HEK293 (cell line): ENCODE measurements at regions not wholly inside any gene's neighbourhood (a gene's known extent, or its start where the extent isn't known, plus 50 kb on each side); places are given as distances from the start of the nearest gene placed in this dataset.

Experiments used
- CTCF ChIA-PET: fragments of 350-600 bp; formaldehyde crosslinking; extraction: SDS; loops from one replicate; lab custom pipeline; 2021; ENCODE audit warnings: antibody characterized with exemption; lab: Yijun Ruan, JAX
- POLR2A ChIA-PET: fragments of 300-600 bp; formaldehyde crosslinking; extraction: SDS; loops from one replicate; lab custom pipeline; 2020; ENCODE audit warnings: antibody characterized with exemption, inconsistent platforms; lab: Yijun Ruan, JAX
- H3K27ac ChIP-seq: fragments of 200-500 bp; sonication (Bioruptor generic); 2 replicates; pipeline ENCODE4 v1.5.1; 2014; ENCODE audit warnings: low read depth, low read length, control low read depth, inconsistent platforms; ENCODE audit errors: extremely low read depth
- H3K36me3 ChIP-seq, 2 experiments: fragments of 200-500 bp in 1 of 2; sonication (Bioruptor generic) in 1 of 2; 1 replicate in 1 of 2; 2 replicates in 1 of 2; pipeline ENCODE4 v1.5.1; 2014 to 2017; ENCODE audit warnings: inconsistent platforms in 2 of 2, low read length in 2 of 2; ENCODE audit not compliant: control insufficient read depth in 2 of 2, insufficient read depth in 1 of 2
- H3K4me1 ChIP-seq: fragments of 200-500 bp; sonication (Bioruptor generic); 2 replicates; pipeline ENCODE4 v1.5.1; 2014; ENCODE audit warnings: mild to moderate bottlenecking, low read length, inconsistent platforms; ENCODE audit not compliant: control insufficient read depth, insufficient read depth
- H3K4me3 ChIP-seq: 2 replicates; pipeline ENCODE4 v1.5.1; 2011; ENCODE audit warnings: low read depth, mild to moderate bottlenecking, control low read depth, low read length, moderate library complexity
- H3K9me3 ChIP-seq: fragments of 200-500 bp; sonication (Bioruptor generic); 2 replicates; pipeline ENCODE4 v1.5.1; 2014; ENCODE audit warnings: low read depth, low read length, inconsistent platforms; ENCODE audit not compliant: control insufficient read depth, insufficient read depth
- GLIS2 ChIP-seq: fragments of 450-650 bp; formaldehyde crosslinking; IDR thresholded peaks from 2 replicates; pipeline ENCODE4 v1.5.1; 2016; ENCODE audit warnings: missing biosample characterization, missing genetic modification characterization
- HOXA7 ChIP-seq: sonication (generic); formaldehyde crosslinking; IDR thresholded peaks from 2 replicates; pipeline ENCODE4 v1.8.1; 2022; ENCODE audit warnings: missing genetic modification reagents, borderline replicate concordance
- TSHZ1 ChIP-seq: fragments of 450-650 bp; formaldehyde crosslinking; IDR thresholded peaks from 2 replicates; pipeline ENCODE4 v1.5.1; 2016; ENCODE audit warnings: missing biosample characterization, missing genetic modification characterization, borderline replicate concordance
- ZFHX2 ChIP-seq: fragments of 450-650 bp; formaldehyde crosslinking; conservative IDR thresholded peaks from 2 replicates; pipeline ENCODE4 v1.5.1; 2016; ENCODE audit warnings: missing biosample characterization, missing genetic modification characterization
- ZNF114 ChIP-seq: fragments of 450-650 bp; formaldehyde crosslinking; IDR thresholded peaks from 2 replicates; pipeline ENCODE4 v1.5.0; 2017; ENCODE audit warnings: missing biosample characterization, missing genetic modification characterization
- ZNF140 ChIP-seq: fragments of 450-650 bp; formaldehyde crosslinking; IDR thresholded peaks from 2 replicates; pipeline ENCODE4 v1.5.1; 2016; ENCODE audit warnings: missing biosample characterization, missing genetic modification characterization
- ZNF211 ChIP-seq: fragments of 450-650 bp; formaldehyde crosslinking; IDR thresholded peaks from 2 replicates; pipeline ENCODE4 v1.5.1; 2016; ENCODE audit warnings: low read depth, missing biosample characterization, missing genetic modification characterization
- ZNF423 ChIP-seq: fragments of 450-650 bp; formaldehyde crosslinking; IDR thresholded peaks from 2 replicates; pipeline ENCODE4 v1.5.1; 2016; ENCODE audit warnings: missing biosample characterization, missing genetic modification characterization
- ZNF426 ChIP-seq: fragments of 450-650 bp; formaldehyde crosslinking; IDR thresholded peaks from 2 replicates; pipeline ENCODE4 v1.5.1; 2017; ENCODE audit warnings: missing biosample characterization, missing genetic modification characterization, mild to moderate bottlenecking, inconsistent platforms, moderate library complexity
- ZNF48 ChIP-seq: fragments of 450-650 bp; formaldehyde crosslinking; IDR thresholded peaks from 2 replicates; pipeline ENCODE4 v1.5.1; 2016; ENCODE audit warnings: missing biosample characterization, missing genetic modification characterization
- ZNF530 ChIP-seq: fragments of 450-650 bp; formaldehyde crosslinking; IDR thresholded peaks from 2 replicates; pipeline ENCODE4 v1.5.1; 2016; ENCODE audit warnings: low read depth, missing biosample characterization, missing genetic modification characterization
- ZNF610 ChIP-seq: fragments of 450-650 bp; formaldehyde crosslinking; IDR thresholded peaks from 2 replicates; pipeline ENCODE4 v1.5.1; 2016; ENCODE audit warnings: missing biosample characterization, missing genetic modification characterization, borderline replicate concordance
- ZNF639 ChIP-seq: fragments of 450-650 bp; formaldehyde crosslinking; IDR thresholded peaks from 2 replicates; pipeline ENCODE4 v1.5.1; 2016; ENCODE audit warnings: missing biosample characterization, missing genetic modification characterization
- ZNF670 ChIP-seq: fragments of 450-650 bp; formaldehyde crosslinking; IDR thresholded peaks from 2 replicates; pipeline ENCODE4 v1.5.1; 2016; ENCODE audit warnings: missing biosample characterization, missing genetic modification characterization, low read depth
- ZSCAN23 ChIP-seq: fragments of 450-650 bp; formaldehyde crosslinking; IDR thresholded peaks from 2 replicates; pipeline ENCODE4 v1.5.1; 2016; ENCODE audit warnings: missing biosample characterization, missing genetic modification characterization
- ZSCAN4 ChIP-seq: fragments of 450-650 bp; formaldehyde crosslinking; IDR thresholded peaks from 2 replicates; pipeline ENCODE4 v1.5.1; 2017; ENCODE audit warnings: missing biosample characterization, missing genetic modification characterization
- TF ChIP-seq, protein P1 (sequence below): fragments of 450-650 bp; formaldehyde crosslinking; IDR thresholded peaks from 2 replicates; pipeline ENCODE4 v1.5.0; 2017; ENCODE audit warnings: missing biosample characterization, missing genetic modification characterization, borderline replicate concordance

- no peak overlapping the region for H3K4me3 ChIP-seq
- ChIA-PET POLR2A (no interaction called here), CTCF (interaction anchor here (1.5 kb wide), 1 partner anchor 66 kb away, joined by 4 read pairs; no protein-coding TSS in a partner anchor)
- H3K27ac ChIP-seq, result no peak overlapping the region
- H3K9me3 ChIP-seq, result no peaks in the 10 kb centered on the region
- H3K36me3 ChIP-seq, result no peaks in the 10 kb centered on the region
- no peak for TF ChIP-seq ZFHX2 (tag by site-specific recombination)
- H3K4me1 ChIP-seq, result no peaks in the 10 kb centered on the region
These were observed 547.8 kb downstream of the NPHP4 start for GRCh38 chr1:5444396-5444795.

DNA sequence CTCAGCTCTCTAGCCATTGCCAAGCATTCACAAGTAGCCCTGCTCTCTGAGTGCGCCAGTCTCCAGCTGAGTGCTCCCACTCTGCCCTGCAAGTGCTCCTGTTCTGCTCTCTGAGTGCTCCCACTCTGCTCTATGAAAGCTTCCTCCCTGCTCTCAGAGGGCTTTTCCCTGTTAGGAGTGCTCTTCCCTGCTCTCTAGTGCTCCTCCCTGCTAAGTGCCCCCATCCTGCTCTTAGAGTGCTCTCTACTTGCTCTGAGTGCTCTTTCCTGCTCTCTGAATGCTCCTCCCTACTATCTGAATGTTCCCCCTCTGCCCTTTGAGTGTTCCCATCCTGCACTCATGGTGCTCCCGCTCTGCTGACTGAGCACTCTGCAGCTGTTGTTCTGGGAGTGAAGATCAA is 555.4 kb downstream of the NPHP4 start:
- H3K9me3 ChIP-seq, result no peaks in the 10 kb centered on the region
- no peaks in the 10 kb centered on the region for H3K36me3 ChIP-seq
- TF ChIP-seq ZNF426 (tag by site-specific recombination) (no peak), GLIS2 (tag by site-specific recombination) (no peak)
- POLR2A ChIA-PET, result no interaction called here
- no peak overlapping the region for H3K27ac ChIP-seq
- H3K4me3 ChIP-seq, result no peak overlapping the region
- CTCF ChIA-PET, result no interaction called here
- H3K4me1 ChIP-seq, result no peaks in the 10 kb centered on the region

DNA sequence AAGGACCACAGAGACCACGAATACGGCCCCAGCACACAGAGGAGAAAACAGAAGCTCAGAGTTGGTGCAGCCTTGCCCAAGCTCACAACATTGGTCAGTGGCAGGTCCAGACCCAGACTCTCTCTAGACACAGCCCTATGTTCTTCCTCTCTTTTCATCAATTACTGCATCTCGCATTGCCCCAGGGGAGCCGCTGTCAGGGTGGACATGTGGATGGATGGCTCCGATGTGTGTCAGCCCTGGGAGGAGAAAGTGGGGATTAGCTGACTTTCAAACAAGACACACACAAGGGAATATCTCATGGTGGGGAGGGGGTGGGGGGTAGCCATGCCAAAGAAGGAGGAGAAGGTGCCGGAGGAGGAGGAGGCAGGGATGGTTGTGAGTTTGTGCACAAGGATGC is 556.8 kb downstream of the NPHP4 start:
- no peaks in the 10 kb centered on the region for H3K36me3 ChIP-seq
- ChIA-PET CTCF (interaction anchor here (0.5 kb wide), 1 partner anchor 16 kb away, joined by 3 read pairs; no protein-coding TSS in a partner anchor), POLR2A (no interaction called here)
- no peak overlapping the region for H3K4me3 ChIP-seq
- H3K9me3 ChIP-seq, result no peaks in the 10 kb centered on the region
- TF ChIP-seq ZNF211 (tag by site-specific recombination), result no peak
- no peak for TF ChIP-seq ZNF48 (tag by site-specific recombination)
- no peak for TF ChIP-seq ZNF423 (tag by site-specific recombination)
- no peak for TF ChIP-seq ZNF670 (tag by site-specific recombination)
- no peak for TF ChIP-seq ZNF610 (tag by site-specific recombination)
- TF ChIP-seq ZSCAN4 (tag by site-specific recombination), result no peak
- no peak for TF ChIP-seq ZNF530
- no peak for TF ChIP-seq ZSCAN23 (tag by site-specific recombination)
- TF ChIP-seq ZNF639, result no peak
- TF ChIP-seq, protein P1, sequence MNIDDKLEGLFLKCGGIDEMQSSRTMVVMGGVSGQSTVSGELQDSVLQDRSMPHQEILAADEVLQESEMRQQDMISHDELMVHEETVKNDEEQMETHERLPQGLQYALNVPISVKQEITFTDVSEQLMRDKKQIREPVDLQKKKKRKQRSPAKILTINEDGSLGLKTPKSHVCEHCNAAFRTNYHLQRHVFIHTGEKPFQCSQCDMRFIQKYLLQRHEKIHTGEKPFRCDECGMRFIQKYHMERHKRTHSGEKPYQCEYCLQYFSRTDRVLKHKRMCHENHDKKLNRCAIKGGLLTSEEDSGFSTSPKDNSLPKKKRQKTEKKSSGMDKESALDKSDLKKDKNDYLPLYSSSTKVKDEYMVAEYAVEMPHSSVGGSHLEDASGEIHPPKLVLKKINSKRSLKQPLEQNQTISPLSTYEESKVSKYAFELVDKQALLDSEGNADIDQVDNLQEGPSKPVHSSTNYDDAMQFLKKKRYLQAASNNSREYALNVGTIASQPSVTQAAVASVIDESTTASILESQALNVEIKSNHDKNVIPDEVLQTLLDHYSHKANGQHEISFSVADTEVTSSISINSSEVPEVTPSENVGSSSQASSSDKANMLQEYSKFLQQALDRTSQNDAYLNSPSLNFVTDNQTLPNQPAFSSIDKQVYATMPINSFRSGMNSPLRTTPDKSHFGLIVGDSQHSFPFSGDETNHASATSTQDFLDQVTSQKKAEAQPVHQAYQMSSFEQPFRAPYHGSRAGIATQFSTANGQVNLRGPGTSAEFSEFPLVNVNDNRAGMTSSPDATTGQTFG, result no peak
- no peak for TF ChIP-seq ZNF140 (tag by site-specific recombination)
- no peak for TF ChIP-seq HOXA7
- no peak for TF ChIP-seq TSHZ1 (tag by site-specific recombination)
- TF ChIP-seq ZNF114 (tag by site-specific recombination), result no peak
- H3K27ac ChIP-seq, result no peak overlapping the region
- no peaks in the 10 kb centered on the region for H3K4me1 ChIP-seq
